Prostate gland (tissue), 2 donors: ENCODE measurements at regions not wholly inside any gene's neighbourhood (a gene's known extent, or its start where the extent isn't known, plus 50 kb on each side); places are given as distances from the start of the nearest gene placed in this dataset.

ENCODE experiments used
- DNase-seq: peaks from one replicate; pipeline ENCODE4 v3.0.0-alpha.2; 2019; ENCODE audit warnings: low spot score
- H3K27ac ChIP-seq, 2 donors: fragments of 200-600 bp; sonication (generic); 2 replicates each; pipeline ENCODE4 v1.5.1; 2017 to 2019
- H3K27me3 ChIP-seq: fragments of 200-600 bp; sonication (generic); replicated peaks from 2 replicates; pipeline ENCODE4 v1.5.1; 2019; ENCODE audit not compliant: insufficient read depth
- H3K36me3 ChIP-seq, 2 donors: fragments of 200-600 bp; sonication (generic); 1 replicate in 1 of 2; 2 replicates in 1 of 2; pipeline versions ENCODE4 v1.5.1 to v1.8.1; 2017 to 2019
- H3K4me1 ChIP-seq: fragments of 200-600 bp; sonication (generic); replicated peaks from 2 replicates; pipeline ENCODE4 v1.5.1; 2019
- H3K4me3 ChIP-seq, 2 donors: fragments of 200-600 bp; sonication (generic); 2 replicates each; pipeline ENCODE4 v1.5.1; 2017 to 2019
- H3K9me3 ChIP-seq: fragments of 200-600 bp; sonication (generic); 2 replicates; pipeline ENCODE4 v1.5.1; 2017
- CTCF ChIP-seq, 4 experiments: fragments of 200-600 bp in 2 of 4; fragments of 450-650 bp in 2 of 4; sonication (generic) in 2 of 4; IDR thresholded peaks; 1 replicate in 3 of 4; 2 replicates in 1 of 4; pipeline ENCODE4 v1.5.1; 2016 to 2019; ENCODE audit warnings: antibody characterized with exemption in 4 of 4, mild to moderate bottlenecking in 2 of 4, moderate library complexity in 2 of 4
- POLR2A ChIP-seq: fragments of 450-650 bp; IDR thresholded peaks from one replicate; pipeline ENCODE4 v1.6.1; 2016; ENCODE audit warnings: antibody characterized with exemption, mild to moderate bottlenecking
- POLR2AphosphoS5 ChIP-seq: sonication (generic); formaldehyde crosslinking; IDR thresholded peaks from one replicate; pipeline ENCODE4 v1.6.1; 2017; ENCODE audit warnings: antibody characterized with exemption
- WGBS: methylation state at CpG from one replicate; pipeline ENCODE4 v1.1.5; 2018; 5-methylcytosine and 5-hydroxymethylcytosine counted together
- intact Hi-C: fragments of 100-400 bp; cut with DNase I; formaldehyde crosslinking; loops from one replicate; pipeline ENCODE4 v1.14.2; 2022

- no peaks in the 10 kb centered on the region for H3K9me3 ChIP-seq
- no peak for TF ChIP-seq POLR2A
- no peak for TF ChIP-seq POLR2AphosphoS5
- no peak for TF ChIP-seq CTCF (IDR thresholded peaks at IDR 0.05)
- no peaks in the 10 kb centered on the region for H3K36me3 ChIP-seq
- H3K27me3 ChIP-seq: no peaks in the 10 kb centered on the region
- 90% methylated on average over 2 of the region's 2 CpGs for WGBS
- no peaks in the 10 kb centered on the region for H3K4me1 ChIP-seq
- no peak for DNase-seq
- no peak overlapping the region for H3K27ac ChIP-seq
- no peak overlapping the region for H3K4me3 ChIP-seq
- intact Hi-C loops: no loop called here
These were observed 123.0 kb upstream of the GNAO1 start for GRCh38 chr16:56068314-56068713.

DNA sequence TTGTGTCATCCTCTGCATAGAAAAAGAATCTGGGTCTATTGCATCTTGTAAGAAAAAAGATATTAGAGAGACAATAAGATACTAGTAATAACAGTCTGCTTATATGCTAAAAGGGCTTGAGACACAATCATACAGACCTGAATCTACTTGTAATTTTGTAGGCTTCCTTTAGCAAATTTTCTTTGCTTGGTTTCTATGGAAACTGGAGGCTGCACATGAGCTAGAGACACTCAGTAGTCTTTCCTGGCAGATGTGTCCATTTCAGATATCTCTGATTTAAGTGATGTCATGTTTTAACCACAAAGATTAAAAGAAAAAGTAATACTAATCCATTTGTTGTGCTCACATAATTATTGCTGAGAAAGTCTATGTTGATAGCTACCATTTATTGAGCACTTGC, 123.9 kb upstream of the GNAO1 start:
- no peak overlapping the region for H3K4me3 ChIP-seq
- H3K36me3 ChIP-seq: no peaks in the 10 kb centered on the region
- no peak for DNase-seq
- no peaks in the 10 kb centered on the region for H3K4me1 ChIP-seq
- no peaks in the 10 kb centered on the region for H3K9me3 ChIP-seq
- H3K27ac ChIP-seq: no peak overlapping the region
- intact Hi-C loops: no loop called here
- H3K27me3 ChIP-seq: no peaks in the 10 kb centered on the region
- TF ChIP-seq CTCF (IDR thresholded peaks at IDR 0.05) (no peak), POLR2A (no peak)

GRCh38 chr16:56066617-56067016, 124.7 kb upstream of the GNAO1 start:
- DNase-seq: no peak
- Histone ChIP-seq H3K4me1 (no peaks in the 10 kb centered on the region), H3K27ac (no peak overlapping the region), H3K36me3 (no peaks in the 10 kb centered on the region), H3K9me3 (no peaks in the 10 kb centered on the region), H3K4me3 (no peak overlapping the region), H3K27me3 (no peaks in the 10 kb centered on the region)
- TF ChIP-seq POLR2A (no peak), POLR2AphosphoS5 (no peak), CTCF (IDR thresholded peaks at IDR 0.05) (no peak)
- intact Hi-C loops: no loop called here

GRCh38 chr16:56063111-56063510, 128.2 kb upstream of the GNAO1 start:
- Histone ChIP-seq H3K9me3 (no peaks in the 10 kb centered on the region), H3K27me3 (no peaks in the 10 kb centered on the region), H3K4me3 (no peak overlapping the region), H3K4me1 (no peaks in the 10 kb centered on the region), H3K36me3 (no peaks in the 10 kb centered on the region), H3K27ac (no peak overlapping the region)
- DNase-seq: no peak
- no peak for TF ChIP-seq POLR2A
- TF ChIP-seq POLR2AphosphoS5: no peak
- no peak for TF ChIP-seq CTCF (IDR thresholded peaks at IDR 0.05)
- intact Hi-C loops: no loop called here

GRCh38 chr16:56057151-56057550, 134.1 kb upstream of the GNAO1 start:
- Histone ChIP-seq H3K9me3 (no peaks in the 10 kb centered on the region), H3K4me1 (no peaks in the 10 kb centered on the region), H3K4me3 (no peak overlapping the region), H3K27me3 (no peaks in the 10 kb centered on the region), H3K27ac (no peak overlapping the region), H3K36me3 (no peaks in the 10 kb centered on the region)
- intact Hi-C loops: no loop called here
- no peak for TF ChIP-seq POLR2A
- TF ChIP-seq CTCF (IDR thresholded peaks at IDR 0.05): no peak
- TF ChIP-seq POLR2AphosphoS5: no peak
- WGBS: 86% methylated on average over 1 of the region's 1 CpG
- no peak for DNase-seq
